SIG-M5 treated with dmso at 0.1 percent for 504 hours (cell line): ENCODE measurements at regions not wholly inside any gene's neighbourhood (a gene's known extent, or its start where the extent isn't known, plus 50 kb on each side); places are given as distances from the start of the nearest gene placed in this dataset.
"Not testable (repeated sequence)": the region's sequence is repeated elsewhere in the genome, so short reads cannot be mapped to it uniquely, and the experiment has no call there.

Source experiments
- DNase-seq: peaks from one replicate; lab custom pipeline; 2025; ENCODE audit not compliant: unreplicated experiment; lab: John Stamatoyannopoulos, UW

GRCh38 chr3:34909679-34910078 is 729.6 kb upstream of the ARPP21 start:
- DNase-seq = not testable (repeated sequence)

- no peak for DNase-seq
These were observed 720.3 kb upstream of the ARPP21 start for GRCh38 chr3:34919025-34919424.

- no peak for DNase-seq
These were observed 718.5 kb upstream of the ARPP21 start for GRCh38 chr3:34920806-34921205.

GRCh38 chr3:34924961-34925360 is 714.4 kb upstream of the ARPP21 start:
- DNase-seq = no peak

GRCh38 chr3:34925851-34926250 is 713.5 kb upstream of the ARPP21 start:
- DNase-seq = no peak

- DNase-seq = no peak
These were observed 710.3 kb upstream of the ARPP21 start for GRCh38 chr3:34929036-34929435.

GRCh38 chr3:34934660-34935059 is 704.7 kb upstream of the ARPP21 start:
- no peak for DNase-seq

GRCh38 chr3:34938784-34939183 is 700.5 kb upstream of the ARPP21 start:
- DNase-seq = no peak

- DNase-seq = no peak
These were observed 697.1 kb upstream of the ARPP21 start for GRCh38 chr3:34942256-34942655.

- no peak for DNase-seq
These were observed 691.5 kb upstream of the ARPP21 start for GRCh38 chr3:34947834-34948233.

- DNase-seq = no peak
These were observed 690.8 kb upstream of the ARPP21 start for GRCh38 chr3:34948517-34948916.

GRCh38 chr3:34955680-34956079 is 683.6 kb upstream of the ARPP21 start:
- DNase-seq = no peak

- DNase-seq = peak; percentile 60
These were observed 682.8 kb upstream of the ARPP21 start for GRCh38 chr3:34956511-34956910.

- peak; percentile 38 for DNase-seq
These were observed 681.6 kb upstream of the ARPP21 start for GRCh38 chr3:34957677-34958076.

GRCh38 chr3:34969513-34969912 is 669.8 kb upstream of the ARPP21 start:
- no peak for DNase-seq

GRCh38 chr3:34972481-34972880 is 666.8 kb upstream of the ARPP21 start:
- DNase-seq = no peak

- DNase-seq = no peak
These were observed 665.7 kb upstream of the ARPP21 start for GRCh38 chr3:34973586-34973985.

GRCh38 chr3:34983631-34984030 is 655.7 kb upstream of the ARPP21 start:
- no peak for DNase-seq

- no peak for DNase-seq
These were observed 651.0 kb upstream of the ARPP21 start for GRCh38 chr3:34988296-34988695.

- no peak for DNase-seq
These were observed 643.4 kb upstream of the ARPP21 start for GRCh38 chr3:34995796-34996430.

- DNase-seq = no peak
These were observed 640.4 kb upstream of the ARPP21 start for GRCh38 chr3:34998902-34999301.

GRCh38 chr3:35012214-35012613 is 627.1 kb upstream of the ARPP21 start:
- DNase-seq = no peak

- DNase-seq = no peak
These were observed 611.2 kb upstream of the ARPP21 start for GRCh38 chr3:35028157-35028556.
